Testis (tissue), 2 donors: ENCODE measurements at regions not wholly inside any gene's neighbourhood (a gene's known extent, or its start where the extent isn't known, plus 50 kb on each side); places are given as distances from the start of the nearest gene placed in this dataset.

Experiments
- DNase-seq: peaks from one replicate; pipeline ENCODE4 v3.0.0-alpha.2; 2019
- H3K27ac ChIP-seq, 2 donors: fragments of 200-600 bp; sonication (generic); one replicate each; pipeline ENCODE4 v1.5.1; 2019
- H3K27me3 ChIP-seq: fragments of 200-600 bp; sonication (generic); one replicate; pipeline ENCODE4 v1.5.1; 2019
- H3K36me3 ChIP-seq: fragments of 200-600 bp; sonication (generic); one replicate; pipeline ENCODE4 v1.5.1; 2017; ENCODE audit warnings: low read depth; ENCODE audit errors: missing control alignments
- H3K4me1 ChIP-seq: fragments of 200-600 bp; sonication (generic); one replicate; pipeline ENCODE4 v1.5.1; 2019
- H3K4me3 ChIP-seq, 2 donors: fragments of 200-600 bp; sonication (generic); one replicate each; pipeline ENCODE4 v1.5.1; 2017 to 2019
- H3K9me3 ChIP-seq: fragments of 200-600 bp; sonication (generic); one replicate; pipeline ENCODE4 v1.5.1; 2017
- CTCF ChIP-seq, 3 experiments: fragments of 450-650 bp in 2 of 3; fragments of 200-600 bp in 1 of 3; sonication (generic) in 1 of 3; IDR thresholded peaks; one replicate each; pipeline ENCODE4 v1.5.1; 2016 to 2019; ENCODE audit warnings: antibody characterized with exemption in 3 of 3, mild to moderate bottlenecking in 2 of 3, moderate library complexity in 1 of 3
- POLR2A ChIP-seq: fragments of 450-650 bp; IDR thresholded peaks from one replicate; pipeline ENCODE4 v1.6.1; 2017; ENCODE audit warnings: antibody characterized with exemption, mild to moderate bottlenecking, moderate library complexity
- WGBS, 2 donors: methylation state at CpG; one replicate each; pipeline ENCODE4 v1.1.5; 2018; 5-methylcytosine and 5-hydroxymethylcytosine counted together
- intact Hi-C: fragments of 100-400 bp; cut with DNase I; formaldehyde crosslinking; loops from one replicate; pipeline ENCODE4 v1.15.1; 2023; ENCODE audit warnings: low total_unique reads

GRCh38 chr18:22739789-22740188 lies 193.3 kb upstream of the RBBP8 start:
- Histone ChIP-seq H3K4me3 (no peak overlapping the region), H3K4me1 (no peaks in the 10 kb centered on the region), H3K9me3 (no peaks in the 10 kb centered on the region), H3K36me3 (no peaks in the 10 kb centered on the region), H3K27ac (no peak overlapping the region), H3K27me3 (no peaks in the 10 kb centered on the region)
- intact Hi-C loops, result no loop called here
- WGBS, 2 donors, result 75 to 88% methylated on average over 4 of the region's 4 CpGs
- TF ChIP-seq CTCF (IDR thresholded peaks at IDR 0.05) (no peak), POLR2A (no peak)
- DNase-seq, result no peak

GRCh38 chr18:22741318-22741717 lies 191.8 kb upstream of the RBBP8 start:
- H3K4me3 ChIP-seq, result no peak overlapping the region

GRCh38 chr18:22742409-22742808 lies 190.7 kb upstream of the RBBP8 start:
- no peak for DNase-seq
- intact Hi-C loops, result no loop called here
- 81 to 84% methylated on average over 3 of the region's 3 CpGs for WGBS, 2 donors
- Histone ChIP-seq H3K27me3 (no peaks in the 10 kb centered on the region), H3K4me3 (no peak overlapping the region), H3K36me3 (no peaks in the 10 kb centered on the region), H3K4me1 (no peaks in the 10 kb centered on the region), H3K27ac (no peak overlapping the region), H3K9me3 (no peaks in the 10 kb centered on the region)
- TF ChIP-seq POLR2A (no peak), CTCF (IDR thresholded peaks at IDR 0.05) (no peak)

More at GRCh38 chr18:22741318-22741717, 191.8 kb upstream of the RBBP8 start:
- no peak for DNase-seq
- Histone ChIP-seq H3K9me3 (no peaks in the 10 kb centered on the region), H3K4me1 (no peaks in the 10 kb centered on the region), H3K27me3 (no peaks in the 10 kb centered on the region), H3K27ac (no peak overlapping the region), H3K36me3 (no peaks in the 10 kb centered on the region)
- TF ChIP-seq CTCF (IDR thresholded peaks at IDR 0.05) (no peak), POLR2A (no peak)
- intact Hi-C loops, result no loop called here
- WGBS, 2 donors, result 72 to 76% methylated on average over 3 of the region's 3 CpGs

- H3K9me3 ChIP-seq, result no peaks in the 10 kb centered on the region
- no peak overlapping the region for H3K27ac ChIP-seq
- H3K36me3 ChIP-seq, result no peaks in the 10 kb centered on the region
- H3K4me1 ChIP-seq, result no peaks in the 10 kb centered on the region
- intact Hi-C loops, result no loop called here
- no peaks in the 10 kb centered on the region for H3K27me3 ChIP-seq
- DNase-seq, result no peak
- 82 to 90% methylated on average over 1 of the region's 1 CpG for WGBS, 2 donors
- no peak overlapping the region for H3K4me3 ChIP-seq
- TF ChIP-seq CTCF (IDR thresholded peaks at IDR 0.05) (no peak), POLR2A (no peak)
These were observed 187.2 kb upstream of the RBBP8 start for GRCh38 chr18:22745966-22746365.

- Histone ChIP-seq H3K4me3 (no peak overlapping the region), H3K4me1 (no peaks in the 10 kb centered on the region), H3K27me3 (no peaks in the 10 kb centered on the region), H3K27ac (no peak overlapping the region), H3K9me3 (no peaks in the 10 kb centered on the region), H3K36me3 (no peaks in the 10 kb centered on the region)
- WGBS, 2 donors, result 95 to 100% methylated on average over 2 of the region's 2 CpGs
- intact Hi-C loops, result no loop called here
- DNase-seq, result no peak
- TF ChIP-seq POLR2A (no peak), CTCF (IDR thresholded peaks at IDR 0.05) (no peak)
These were observed 181.1 kb upstream of the RBBP8 start for GRCh38 chr18:22752014-22752413.
